H1 (cell line): ENCODE measurements at regions not wholly inside any gene's neighbourhood (a gene's known extent, or its start where the extent isn't known, plus 50 kb on each side); places are given as distances from the start of the nearest gene placed in this dataset.

Experiments used
- CTCF ChIA-PET: fragments of 300-600 bp; sonication (Branson Sonifier 250); formaldehyde crosslinking; loops from one replicate; lab custom pipeline; 2021; ENCODE audit not compliant: partially characterized antibody; lab: Charles Lee
- POLR2A ChIA-PET: fragments of 300-600 bp; sonication (Branson Sonifier 250); formaldehyde crosslinking; loops from one replicate; lab custom pipeline; 2021; ENCODE audit warnings: inconsistent platforms; ENCODE audit not compliant: partially characterized antibody; lab: Charles Lee
- DNase-seq, 2 experiments: peaks; one replicate each; pipeline versions ENCODE4 v3.0.0 to v3.0.0-alpha.2; 2010 to 2022; ENCODE audit warnings: low spot score in 2 of 2, low read depth in 1 of 2, mixed read lengths in 1 of 2
- FAIRE-seq: peaks from 2 replicates; lab custom pipeline; 2011; peaks lifted over from hg19 to GRCh38; lab: Jason Lieb, UNC
- H2AFZ ChIP-seq: 2 replicates; pipeline ENCODE4 v1.8.1; 2012; ENCODE audit warnings: low read length, inconsistent platforms
- H2AK5ac ChIP-seq: 2 replicates; pipeline ENCODE4 v1.6.1; 2013; ENCODE audit warnings: low read depth, low read length
- H2BK120ac ChIP-seq: replicated peaks from 2 replicates; pipeline ENCODE3; 2013; ENCODE audit warnings: low read depth, low read length, inconsistent platforms
- H2BK12ac ChIP-seq: 2 replicates; pipeline ENCODE4 v1.6.1; 2013; ENCODE audit warnings: low read depth, low read length
- H2BK15ac ChIP-seq: 2 replicates; pipeline ENCODE4 v1.6.1; 2013; ENCODE audit warnings: low read length
- H2BK20ac ChIP-seq: 2 replicates; pipeline ENCODE4 v1.6.1; 2013; ENCODE audit warnings: low read length
- H2BK5ac ChIP-seq: 2 replicates; pipeline ENCODE4 v1.6.1; 2013; ENCODE audit warnings: low read depth, low read length
- H3K14ac ChIP-seq: 2 replicates; pipeline ENCODE4 v1.6.1; 2013; ENCODE audit warnings: inconsistent platforms; ENCODE audit not compliant: insufficient read length
- H3K18ac ChIP-seq: 2 replicates; pipeline ENCODE4 v1.6.1; 2013; ENCODE audit warnings: low read length; ENCODE audit errors: extremely low read depth
- H3K23ac ChIP-seq: 2 replicates; pipeline ENCODE4 v1.6.1; 2013; ENCODE audit warnings: inconsistent platforms; ENCODE audit not compliant: insufficient read length
- H3K23me2 ChIP-seq: 2 replicates; pipeline ENCODE4 v1.6.1; 2013; ENCODE audit warnings: low read depth, low read length
- H3K27ac ChIP-seq: 2 replicates; pipeline ENCODE4 v1.6.1; 2011; ENCODE audit warnings: low read depth, low read length, inconsistent platforms
- H3K27me3 ChIP-seq, 4 experiments: replicated peaks in 1 of 4; 1 replicate in 1 of 4; 2 replicates in 3 of 4; pipeline versions ENCODE4 v1.6.1 to v1.8.1; 2011 to 2013; ENCODE audit warnings: low read length in 3 of 4, mild to moderate bottlenecking in 3 of 4, inconsistent platforms in 2 of 4, mixed read lengths in 2 of 4, moderate library complexity in 1 of 4; ENCODE audit not compliant: control insufficient read depth in 3 of 4, insufficient read depth in 3 of 4; ENCODE audit errors: extremely low read depth in 1 of 4
- H3K36me3 ChIP-seq, 4 experiments: 2 replicates each; pipeline versions ENCODE4 v1.6.1 to v1.8.1; 2011 to 2013; ENCODE audit warnings: mild to moderate bottlenecking in 4 of 4, low read length in 3 of 4, moderate library complexity in 2 of 4, control low read depth in 1 of 4, inconsistent platforms in 1 of 4; ENCODE audit not compliant: insufficient read depth in 4 of 4, control insufficient read depth in 2 of 4
- H3K4ac ChIP-seq: replicated peaks from 2 replicates; pipeline ENCODE3; 2013; ENCODE audit warnings: low read length, low read depth, mixed read lengths, inconsistent platforms; ENCODE audit not compliant: insufficient read length
- H3K4me1 ChIP-seq, 4 experiments: replicated peaks in 1 of 4; 1 replicate in 1 of 4; 2 replicates in 3 of 4; pipeline versions ENCODE4 v1.6.1 to v1.8.1; 2011 to 2013; ENCODE audit warnings: low read length in 3 of 4, inconsistent platforms in 2 of 4, mixed read lengths in 1 of 4; ENCODE audit not compliant: insufficient read depth in 4 of 4, control insufficient read depth in 3 of 4
- H3K4me2 ChIP-seq, 2 experiments: 2 replicates each; pipeline versions ENCODE4 v1.6.1 to v1.8.1; 2011 to 2013; ENCODE audit warnings: low read depth in 2 of 2, low read length in 2 of 2, control low read depth in 1 of 2, inconsistent platforms in 1 of 2, mild to moderate bottlenecking in 1 of 2; ENCODE audit not compliant: insufficient read depth in 1 of 2
- H3K4me3 ChIP-seq, 4 experiments: fragments of 200-600, 300-600 bp in 1 of 4; sonication (generic), shearing (Covaris generic), sonication (Bioruptor Twin) in 1 of 4; 2 replicates each; pipeline versions ENCODE4 v1.5.1 to v1.8.1; 2011 to 2016; ENCODE audit warnings: low read length in 4 of 4, low read depth in 3 of 4, control low read depth in 2 of 4, inconsistent platforms in 2 of 4, mild to moderate bottlenecking in 2 of 4, mixed read lengths in 1 of 4, moderate library complexity in 1 of 4; ENCODE audit not compliant: insufficient read depth in 2 of 4; ENCODE audit errors: extremely low read depth in 1 of 4
- H3K56ac ChIP-seq: replicated peaks from 2 replicates; pipeline ENCODE3; 2013; ENCODE audit warnings: low read depth, mild to moderate bottlenecking, mixed read lengths, low read length, inconsistent platforms; ENCODE audit not compliant: insufficient read length
- H3K79me1 ChIP-seq: 2 replicates; pipeline ENCODE4 v1.6.1; 2013; ENCODE audit warnings: low read depth, low read length, control low read depth
- H3K79me2 ChIP-seq, 2 experiments: 2 replicates each; pipeline versions ENCODE4 v1.6.1 to v1.8.1; 2012 to 2013; ENCODE audit warnings: low read length in 2 of 2, mild to moderate bottlenecking in 2 of 2, inconsistent platforms in 1 of 2; ENCODE audit not compliant: insufficient read depth in 2 of 2, control insufficient read depth in 1 of 2
- H3K9ac ChIP-seq, 4 experiments: replicated peaks in 1 of 4; 1 replicate in 1 of 4; 2 replicates in 3 of 4; pipeline versions ENCODE4 v1.6.1 to v1.8.1; 2011 to 2013; ENCODE audit warnings: low read depth in 3 of 4, low read length in 3 of 4, control low read depth in 2 of 4, mild to moderate bottlenecking in 2 of 4, moderate library complexity in 2 of 4, inconsistent platforms in 1 of 4; ENCODE audit errors: extremely low read depth in 1 of 4
- H3K9me3 ChIP-seq, 2 experiments: 2 replicates each; pipeline versions ENCODE4 v1.6.1 to v1.8.1; 2012 to 2013; ENCODE audit warnings: mild to moderate bottlenecking in 2 of 2, moderate library complexity in 2 of 2, control low read depth in 1 of 2, inconsistent platforms in 1 of 2, low read depth in 1 of 2, low read length in 1 of 2, mixed read lengths in 1 of 2; ENCODE audit not compliant: insufficient read depth in 2 of 2
- H4K20me1 ChIP-seq, 2 experiments: replicated peaks in 1 of 2; 2 replicates each; pipeline versions ENCODE3 to v1.8.1; 2011 to 2013; ENCODE audit warnings: inconsistent platforms in 2 of 2, low read length in 2 of 2, mild to moderate bottlenecking in 1 of 2; ENCODE audit not compliant: insufficient read depth in 2 of 2, control insufficient read depth in 1 of 2
- H4K5ac ChIP-seq: 2 replicates; pipeline ENCODE4 v1.6.1; 2013; ENCODE audit warnings: low read length, low read depth, mixed read lengths, inconsistent platforms; ENCODE audit not compliant: insufficient read length
- H4K8ac ChIP-seq: 2 replicates; pipeline ENCODE4 v1.8.0; 2013; ENCODE audit warnings: mild to moderate bottlenecking, moderate library complexity, low read length, inconsistent platforms; ENCODE audit not compliant: insufficient read depth; ENCODE audit errors: extremely low read depth
- H4K91ac ChIP-seq: replicated peaks from 2 replicates; pipeline ENCODE3; 2013; ENCODE audit warnings: low read length, mixed read lengths, inconsistent platforms; ENCODE audit not compliant: insufficient read length
- SP2 ChIP-seq: IDR thresholded peaks from 2 replicates; pipeline ENCODE4 v1.6.1; 2012; ENCODE audit warnings: mild to moderate bottlenecking, low read length, inconsistent platforms
- TCF12 ChIP-seq: IDR thresholded peaks from 2 replicates; pipeline ENCODE4 v1.6.1; 2011; ENCODE audit warnings: low read depth, mild to moderate bottlenecking, low read length
- WGBS, 2 experiments: shearing (Covaris generic) in 1 of 2; methylation state at CpG; one replicate each; pipeline versions ENCODE4 v1.1.6 to v1.1.7; 2013 to 2015; ENCODE audit warnings: low lambda C conversion rate in 2 of 2, mixed read lengths in 2 of 2, inconsistent platforms in 1 of 2, low coverage in 1 of 2, missing lambda C conversion rate in 1 of 2; ENCODE audit not compliant: insufficient replicate concordance in 2 of 2, insufficient coverage in 1 of 2, insufficient read length in 1 of 2; ENCODE audit errors: extremely low coverage in 1 of 2, missing lambda C conversion rate in 1 of 2; 5-methylcytosine and 5-hydroxymethylcytosine counted together

GRCh38 chrX:22338740-22339139 is 66.0 kb downstream of the CBLL2 start:
- no peak overlapping the region for H2BK20ac ChIP-seq
- H4K91ac ChIP-seq, result no peak overlapping the region
- H3K27ac ChIP-seq, result no peak overlapping the region
- H3K36me3 ChIP-seq, result no peaks in the 10 kb centered on the region
- no peaks in the 10 kb centered on the region for H3K27me3 ChIP-seq
- H4K20me1 ChIP-seq, result no peaks in the 10 kb centered on the region
- H3K79me2 ChIP-seq, result no peaks in the 10 kb centered on the region
- H3K23ac ChIP-seq, result no peak overlapping the region
- no peaks in the 10 kb centered on the region for H3K23me2 ChIP-seq
- no peak overlapping the region for H4K5ac ChIP-seq
- no peaks in the 10 kb centered on the region for H3K79me1 ChIP-seq
- H3K56ac ChIP-seq, result no peak overlapping the region
- H2BK120ac ChIP-seq, result no peak overlapping the region
- no peak overlapping the region for H4K8ac ChIP-seq
- no peak overlapping the region for H2BK5ac ChIP-seq
- 28% methylated on average over 1 of the region's 1 CpG; no CpG with 5 or more reads in 1 of the 2 experiments for WGBS, 2 experiments
- DNase-seq, result no peak
- CTCF ChIA-PET, result no interaction called here
- no peak overlapping the region for H3K4ac ChIP-seq
- no peak overlapping the region for H3K18ac ChIP-seq
- no peak overlapping the region for H3K4me2 ChIP-seq
- H2AK5ac ChIP-seq, result no peak overlapping the region
- H3K4me3 ChIP-seq, result no peak overlapping the region
- no peaks in the 10 kb centered on the region; a peak in 1 of 7 replicates for H3K4me1 ChIP-seq
- H3K9ac ChIP-seq, result no peak overlapping the region
- no peak overlapping the region for H2AFZ ChIP-seq
- no peaks in the 10 kb centered on the region; a peak in 1 of 4 replicates for H3K9me3 ChIP-seq
- FAIRE-seq, result no peak
- H2BK15ac ChIP-seq, result no peak overlapping the region
- POLR2A ChIA-PET, result no interaction called here
- H3K14ac ChIP-seq, result no peak overlapping the region
- no peak overlapping the region for H2BK12ac ChIP-seq
- TF ChIP-seq TCF12 (0 out of 2 replicates have a peak, but pooled peaks have one; percentile 37), SP2 (no peak)
